B cell (primary cell): ENCODE measurements at regions not wholly inside any gene's neighbourhood (a gene's known extent, or its start where the extent isn't known, plus 50 kb on each side); places are given as distances from the start of the nearest gene placed in this dataset.

Experiments
- ATAC-seq: fragments of 200-7000 bp; cut with Tn5 transposase; one replicate; pipeline ENCODE4 v1.10.0; 2021; ENCODE audit warnings: low read depth, mild to moderate bottlenecking, moderate number of reproducible peaks, moderate library complexity
- CTCF ChIA-PET: fragments of 350-600 bp; sonication (Branson Sonifier 250); formaldehyde crosslinking; loops from one replicate; lab custom pipeline; 2021; ENCODE audit warnings: antibody characterized with exemption, inconsistent platforms; lab: Charles Lee
- POLR2A ChIA-PET: fragments of 350-600 bp; sonication (Branson Sonifier 250); formaldehyde crosslinking; loops from one replicate; lab custom pipeline; 2021; ENCODE audit warnings: antibody characterized with exemption; lab: Charles Lee
- DNase-seq: peaks from one replicate; pipeline ENCODE4 v3.0.0; 2013
- H2AFZ ChIP-seq: 2 replicates; pipeline ENCODE4 v1.6.1; 2012; ENCODE audit warnings: mild to moderate bottlenecking, low read depth, low read length; ENCODE audit not compliant: insufficient read depth, poor library complexity, severe bottlenecking
- H3K27ac ChIP-seq, 2 donors: 1 replicate in 1 of 2; 2 replicates in 1 of 2; pipeline ENCODE4 v1.5.1; 2012 to 2013; ENCODE audit warnings: low read length in 2 of 2, mild to moderate bottlenecking in 2 of 2, moderate library complexity in 1 of 2
- H3K27me3 ChIP-seq, 4 experiments: fragments of 200-600 bp in 1 of 4; sonication (generic) in 1 of 4; replicated peaks in 1 of 4; 1 replicate in 2 of 4; 2 replicates in 2 of 4; pipeline versions ENCODE4 v1.6.1 to v1.7.0; 2013 to 2016; ENCODE audit warnings: low read length in 3 of 4, mild to moderate bottlenecking in 2 of 4, mixed read lengths in 1 of 4, moderate library complexity in 1 of 4; ENCODE audit not compliant: insufficient read depth in 4 of 4, control insufficient read depth in 3 of 4; ENCODE audit errors: control extremely low read depth in 1 of 4
- H3K36me3 ChIP-seq, 2 experiments: replicated peaks in 1 of 2; 1 replicate in 1 of 2; 2 replicates in 1 of 2; pipeline versions ENCODE4 v1.6.1 to v1.7.1; 2013; ENCODE audit warnings: low read length in 1 of 2; ENCODE audit not compliant: insufficient read depth in 2 of 2, control insufficient read depth in 1 of 2; ENCODE audit errors: control extremely low read depth in 1 of 2, extremely low read depth in 1 of 2
- H3K4me1 ChIP-seq, 2 donors: fragments of 200-600 bp in 1 of 2; sonication (generic) in 1 of 2; 1 replicate in 1 of 2; 2 replicates in 1 of 2; pipeline versions ENCODE4 v1.5.1 to v1.6.1; 2013 to 2017; ENCODE audit warnings: low read length in 2 of 2; ENCODE audit not compliant: control insufficient read depth in 2 of 2, insufficient read depth in 2 of 2
- H3K4me2 ChIP-seq: replicated peaks from 2 replicates; pipeline ENCODE3; 2012; ENCODE audit warnings: mild to moderate bottlenecking, low read depth, low read length; ENCODE audit not compliant: poor library complexity, severe bottlenecking
- H3K4me3 ChIP-seq, 5 experiments: fragments of 200-600 bp in 1 of 5; sonication (generic) in 1 of 5; 1 replicate in 3 of 5; 2 replicates in 2 of 5; pipeline versions ENCODE4 v1.5.1 to v1.7.0; 2011 to 2016; ENCODE audit warnings: low read length in 4 of 5, mild to moderate bottlenecking in 4 of 5, low read depth in 2 of 5, control low read depth in 1 of 5, moderate library complexity in 1 of 5; ENCODE audit not compliant: insufficient read depth in 1 of 5; ENCODE audit errors: control extremely low read depth in 1 of 5, extremely low read depth in 1 of 5
- H3K79me2 ChIP-seq: fragments of 200-600 bp; sonication (generic); one replicate; pipeline ENCODE4 v1.6.0; 2016; ENCODE audit warnings: low read length; ENCODE audit not compliant: control insufficient read depth, insufficient read depth
- H3K9ac ChIP-seq: fragments of 200-600 bp; sonication (generic); 2 replicates; pipeline ENCODE4 v1.6.1; 2017; ENCODE audit warnings: mild to moderate bottlenecking, low read length, moderate library complexity
- H3K9me3 ChIP-seq, 3 donors: one replicate each; pipeline versions ENCODE4 v1.6.1 to v1.7.1; 2013; ENCODE audit warnings: low read length in 2 of 3; ENCODE audit not compliant: control insufficient read depth in 2 of 3, insufficient read depth in 1 of 3; ENCODE audit errors: control extremely low read depth in 1 of 3
- H4K20me1 ChIP-seq: 2 replicates; pipeline ENCODE4 v1.6.0; 2012; ENCODE audit warnings: mild to moderate bottlenecking, low read length; ENCODE audit not compliant: insufficient read depth, control insufficient read depth, poor library complexity, severe bottlenecking
- H3K27ac Mint-ChIP-seq: one replicate; pipeline ENCODE4 v1.8.0; 2021; ENCODE audit warnings: mixed read lengths
- H3K27me3 Mint-ChIP-seq: one replicate; pipeline ENCODE4 v1.8.0; 2021; ENCODE audit warnings: mixed read lengths
- H3K4me1 Mint-ChIP-seq: one replicate; pipeline ENCODE4 v1.8.0; 2021; ENCODE audit warnings: mixed read lengths
- H3K4me3 Mint-ChIP-seq: one replicate; pipeline ENCODE4 v1.8.0; 2021; ENCODE audit warnings: mixed read lengths
- H3K9me3 Mint-ChIP-seq: one replicate; pipeline ENCODE4 v1.8.0; 2022; ENCODE audit warnings: mixed read lengths; ENCODE audit not compliant: insufficient read depth
- CTCF ChIP-seq: fragments of 200-600 bp; IDR thresholded peaks from one replicate; pipeline ENCODE4 v1.8.0; 2022; ENCODE audit warnings: antibody characterized with exemption, mild to moderate bottlenecking
- EZH2 ChIP-seq: IDR thresholded peaks from 2 replicates; pipeline ENCODE4 v1.6.1; 2012; ENCODE audit warnings: borderline replicate concordance, low read depth, mild to moderate bottlenecking, moderate library complexity, low read length; ENCODE audit not compliant: insufficient read depth, poor library complexity, severe bottlenecking
- WGBS: methylation state at CpG from one replicate; pipeline ENCODE4 v1.1.5; 2013; ENCODE audit warnings: missing lambda C conversion rate; ENCODE audit not compliant: insufficient coverage; 5-methylcytosine and 5-hydroxymethylcytosine counted together
- intact Hi-C: fragments of 100-400 bp; cut with micrococcal nuclease; formaldehyde crosslinking; loops from one replicate; pipeline ENCODE4 v1.10.0; 2022

GRCh38 chr1:190752131-190752530 lies 274.5 kb upstream of the BRINP3 start:
- ChIA-PET CTCF (no interaction called here), POLR2A (no interaction called here)
- no peaks in the 10 kb centered on the region for H4K20me1 ChIP-seq
- H3K36me3 ChIP-seq: no peaks in the 10 kb centered on the region
- no peak overlapping the region for H2AFZ ChIP-seq
- H3K27me3 ChIP-seq: no peaks in the 10 kb centered on the region
- Mint-ChIP-seq H3K4me1 (no peaks in the 10 kb centered on the region), H3K27me3 (no peaks in the 10 kb centered on the region), H3K9me3 (peaks cover 5% of the 10 kb centered on the region), H3K4me3 (no peak overlapping the region), H3K27ac (no peak overlapping the region)
- no peaks in the 10 kb centered on the region for H3K9me3 ChIP-seq
- no peak for DNase-seq
- ATAC-seq: no peak
- H3K79me2 ChIP-seq: no peaks in the 10 kb centered on the region
- intact Hi-C loops: no loop called here
- H3K4me3 ChIP-seq: no peak overlapping the region
- WGBS: no CpG with 5 or more reads among the region's 2 CpGs
- H3K4me1 ChIP-seq: no peaks in the 10 kb centered on the region
- TF ChIP-seq CTCF (no peak), EZH2 (no peak)
- H3K4me2 ChIP-seq: no peak overlapping the region
- H3K9ac ChIP-seq: no peak overlapping the region
- H3K27ac ChIP-seq: no peak overlapping the region

DNA sequence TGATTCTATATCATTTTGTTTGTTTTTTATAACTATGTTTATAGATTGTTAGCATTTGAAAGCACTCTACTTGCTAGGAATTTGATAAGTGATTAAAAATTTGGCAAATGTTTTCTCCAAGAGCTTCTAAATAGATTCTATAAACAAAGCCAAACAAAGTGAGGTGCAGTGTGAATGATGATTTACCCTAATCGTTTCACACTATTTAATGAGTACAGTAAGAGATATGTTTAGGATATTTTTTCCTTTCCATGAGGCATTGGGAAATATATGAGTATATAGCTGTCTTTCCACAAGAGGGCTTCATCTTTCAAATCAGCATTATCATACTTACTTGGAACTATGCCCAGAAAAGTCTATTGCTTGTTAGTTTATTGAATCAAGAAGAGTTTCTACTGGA lies 277.0 kb upstream of the BRINP3 start:
- no peaks in the 10 kb centered on the region for H3K27me3 ChIP-seq
- no peak overlapping the region for H3K4me2 ChIP-seq
- Mint-ChIP-seq H3K27me3 (no peaks in the 10 kb centered on the region), H3K4me1 (no peaks in the 10 kb centered on the region), H3K4me3 (no peak overlapping the region), H3K9me3 (peaks cover 5% of the 10 kb centered on the region), H3K27ac (no peak overlapping the region)
- ATAC-seq (no peak), DNase-seq (no peak)
- no peak overlapping the region for H3K9ac ChIP-seq
- H3K9me3 ChIP-seq: no peaks in the 10 kb centered on the region
- ChIA-PET POLR2A (no interaction called here), CTCF (no interaction called here)
- H3K36me3 ChIP-seq: no peaks in the 10 kb centered on the region
- no CpG with 5 or more reads among the region's 1 CpG for WGBS
- H3K4me3 ChIP-seq: no peak overlapping the region
- no peaks in the 10 kb centered on the region for H4K20me1 ChIP-seq
- intact Hi-C loops: no loop called here
- no peaks in the 10 kb centered on the region for H3K4me1 ChIP-seq
- H2AFZ ChIP-seq: no peak overlapping the region
- no peaks in the 10 kb centered on the region for H3K79me2 ChIP-seq
- no peak overlapping the region for H3K27ac ChIP-seq
- TF ChIP-seq EZH2: no peak
- no peak for TF ChIP-seq CTCF
